Femur (tissue), 1 donor: ENCODE measurements at regions not wholly inside any gene's neighbourhood (a gene's known extent, or its start where the extent isn't known, plus 50 kb on each side); places are given as distances from the start of the nearest gene placed in this dataset.

Experiments used
- DNase-seq: peaks from one replicate; pipeline ENCODE4 v3.0.0-alpha.2; 2017

GRCh38 chr15:79230766-79231165 is 51.8 kb upstream of the ANKRD34C start:
- no peak for DNase-seq

DNA sequence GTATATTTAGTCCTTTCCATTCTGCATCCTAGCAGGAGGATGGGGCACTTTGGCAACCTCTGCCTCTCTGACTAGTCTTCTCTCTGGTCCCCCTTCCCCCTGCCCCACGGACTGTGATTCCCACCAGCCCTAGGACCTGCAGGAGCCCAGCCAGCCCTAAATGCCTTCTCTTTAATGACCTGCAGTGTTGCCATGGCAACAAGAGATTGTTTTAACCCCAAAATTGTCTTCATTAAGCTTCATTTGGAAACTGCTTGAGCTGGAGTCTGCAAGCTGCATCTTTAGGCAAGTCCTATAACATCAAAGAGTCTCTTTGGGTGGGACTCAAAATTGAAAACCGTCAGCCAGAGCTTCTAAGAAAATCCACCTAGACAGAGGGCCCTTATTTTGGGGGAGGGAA is 59.7 kb upstream of the ANKRD34C start:
- DNase-seq: no peak

DNA sequence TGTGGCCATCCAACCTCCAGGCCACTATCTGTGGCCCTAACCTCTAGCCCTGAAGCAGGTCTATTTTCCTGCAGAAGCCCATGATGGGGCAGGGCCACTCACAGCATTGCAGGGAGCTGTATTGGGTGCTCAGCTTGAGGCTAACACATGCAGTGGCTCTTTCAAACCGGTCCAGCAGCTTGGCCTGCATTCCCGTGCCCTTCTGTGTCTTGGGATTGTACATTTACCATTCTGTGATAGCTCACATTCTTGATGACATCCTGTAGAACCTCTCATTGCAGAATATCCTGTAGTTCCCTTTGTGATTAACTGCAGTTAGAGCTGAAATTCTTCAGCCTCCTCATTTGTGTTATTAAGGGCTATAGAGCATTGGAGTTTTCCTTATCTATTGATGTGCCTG is 60.8 kb upstream of the ANKRD34C start:
- no peak for DNase-seq

GRCh38 chr15:79219393-79220056 is 63.0 kb upstream of the ANKRD34C start:
- DNase-seq: no peak

DNA sequence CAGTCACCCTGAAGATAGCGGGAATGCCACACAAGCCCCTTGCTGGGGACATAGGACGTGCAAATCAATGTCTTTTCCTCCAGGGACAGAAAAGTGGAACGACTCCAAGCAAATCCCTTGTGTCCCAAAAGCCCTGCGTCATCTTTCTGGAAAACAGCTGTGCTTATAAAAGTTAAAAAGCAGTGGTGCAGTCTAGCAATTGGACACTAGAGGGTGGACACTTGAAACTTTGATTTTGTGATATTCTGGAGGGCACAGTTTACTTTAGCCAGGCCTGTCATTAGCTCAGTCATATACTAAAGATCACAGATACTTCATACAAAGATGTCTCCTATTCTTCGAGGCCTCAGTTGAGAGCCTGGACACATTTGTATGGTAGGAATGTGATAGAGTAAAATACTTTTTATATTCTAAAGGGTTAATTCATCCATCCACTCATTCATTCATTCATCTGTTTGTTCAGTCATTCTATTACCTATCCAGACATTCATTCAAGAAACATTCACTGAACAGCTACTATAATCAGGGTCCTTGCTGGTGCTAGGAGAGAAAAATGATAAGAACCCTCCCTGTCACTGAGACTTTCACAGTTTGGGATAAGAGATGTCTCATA is 63.8 kb upstream of the ANKRD34C start:
- DNase-seq: no peak

DNA sequence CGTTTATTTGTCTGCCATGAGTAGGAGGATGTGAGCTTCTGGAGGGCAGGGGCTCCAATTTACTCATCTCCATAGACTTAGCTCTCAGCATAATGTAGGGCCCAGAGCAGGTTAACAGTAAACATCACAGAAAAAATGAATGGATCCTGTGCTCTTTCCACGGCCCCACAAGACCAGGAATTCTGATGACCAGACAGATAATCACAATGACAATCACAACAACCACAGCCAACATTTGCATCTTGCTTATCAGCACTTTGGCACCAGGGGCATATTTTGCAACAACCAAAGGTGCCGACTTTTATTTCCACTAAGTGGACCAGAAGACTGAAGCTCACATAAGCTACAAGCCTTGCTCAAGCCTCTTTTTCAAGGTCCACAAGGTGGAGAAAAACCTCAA is 68.9 kb upstream of the ANKRD34C start:
- DNase-seq: no peak

GRCh38 chr15:79212589-79213157 is 69.8 kb upstream of the ANKRD34C start:
- no peak for DNase-seq

- no peak for DNase-seq
Observed at GRCh38 chr15:79211481-79211880, 71.0 kb upstream of the ANKRD34C start.

DNA sequence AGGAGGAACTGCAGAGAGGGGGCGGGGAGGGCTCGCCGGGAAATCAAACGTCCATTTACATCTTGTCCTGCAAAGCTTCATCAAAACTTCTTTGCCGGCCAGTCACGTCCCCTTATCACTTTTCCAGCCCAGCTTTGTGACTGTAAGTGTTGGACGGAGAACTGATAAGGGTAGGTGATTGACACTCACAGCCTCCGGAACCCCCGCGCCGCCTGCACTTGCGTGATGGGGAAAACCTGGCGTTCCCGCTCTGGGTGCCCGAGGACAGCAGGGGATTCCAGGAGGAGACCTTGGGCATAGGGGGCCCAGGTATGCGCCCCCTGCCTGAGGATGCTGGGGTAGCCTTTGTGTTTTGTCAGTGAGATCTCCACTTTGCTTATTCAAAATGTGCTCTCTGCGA is 72.8 kb upstream of the ANKRD34C start:
- no peak for DNase-seq

GRCh38 chr15:79209116-79209515 is 73.4 kb upstream of the ANKRD34C start:
- DNase-seq: no peak

DNA sequence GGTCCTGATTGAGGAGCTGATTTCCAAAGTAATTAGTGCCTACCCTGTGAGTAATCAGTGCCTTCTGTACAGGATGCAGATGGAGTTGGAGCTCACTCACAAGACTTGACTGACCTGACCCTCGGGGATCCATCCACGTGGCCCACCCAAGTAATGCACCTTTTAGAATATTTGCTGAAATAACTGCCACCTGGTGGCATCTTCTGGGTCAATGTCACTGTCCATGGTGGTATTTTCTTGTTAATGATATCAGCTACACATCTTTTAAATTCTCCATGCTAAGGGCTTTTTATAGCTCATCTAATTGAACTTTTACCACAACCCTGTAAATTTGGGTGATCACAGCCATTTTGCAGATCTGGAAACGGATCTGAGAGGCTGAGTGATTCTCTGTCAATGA is 74.3 kb upstream of the ANKRD34C start:
- no peak for DNase-seq

DNA sequence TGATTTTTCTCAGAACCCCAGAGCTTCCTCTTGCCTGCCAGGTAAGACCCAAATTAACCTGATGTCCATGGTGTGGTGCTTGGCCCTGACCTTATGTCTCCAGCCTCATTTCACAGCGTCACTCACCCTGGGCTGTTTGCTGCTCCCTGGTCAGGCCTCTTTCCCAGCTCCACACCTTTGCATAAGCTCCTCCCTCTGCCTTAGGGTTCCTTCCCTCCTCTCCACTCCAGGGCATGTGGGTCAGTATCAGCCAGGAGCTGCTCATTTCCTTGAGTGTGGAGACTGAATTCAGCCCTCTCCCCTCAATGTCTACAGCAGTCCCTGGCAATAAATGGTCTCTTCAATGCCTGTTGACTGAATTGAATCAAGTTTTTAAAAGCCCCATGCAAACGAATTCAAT is 75.6 kb upstream of the ANKRD34C start:
- DNase-seq: no peak

DNA sequence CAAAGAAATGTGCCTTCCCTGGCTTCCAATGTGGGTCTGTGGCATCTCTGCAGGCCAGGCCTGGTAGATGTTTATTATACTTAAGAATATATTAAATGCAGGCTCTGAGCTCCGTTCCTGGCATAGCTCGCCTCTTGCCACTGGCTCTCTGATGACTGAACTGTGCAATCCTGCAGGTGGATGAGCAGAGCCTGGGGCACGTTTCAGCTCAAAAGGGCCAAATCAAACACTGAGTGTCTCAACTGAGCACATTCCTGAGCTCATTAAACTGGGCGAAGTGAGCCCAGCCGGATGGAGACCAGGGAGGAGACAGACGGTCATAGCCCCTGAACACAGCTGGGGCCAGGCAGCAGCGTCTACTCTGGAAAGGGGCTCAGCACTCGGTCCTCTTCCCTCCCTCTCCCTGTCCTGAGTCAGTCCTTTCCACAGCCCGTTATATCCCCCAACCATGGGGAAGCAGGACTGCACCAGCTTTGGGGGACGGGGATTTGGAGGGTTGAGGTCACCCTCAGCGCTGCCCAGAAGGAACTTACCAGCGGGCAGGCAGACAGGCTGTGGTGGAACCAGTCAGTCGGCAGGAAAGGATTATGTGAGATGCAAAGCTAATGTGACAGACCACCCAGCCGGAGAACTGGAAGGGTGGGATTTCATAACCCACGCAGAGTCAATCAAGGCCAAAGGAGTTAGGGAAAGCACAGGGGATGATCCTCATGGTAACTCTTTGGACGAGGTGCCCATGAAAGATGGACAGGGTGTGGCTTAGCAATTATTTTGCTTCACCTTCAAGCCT is 77.4 kb upstream of the ANKRD34C start:
- DNase-seq: no peak

GRCh38 chr15:79198461-79198860 is 84.1 kb upstream of the ANKRD34C start:
- DNase-seq: no peak

DNA sequence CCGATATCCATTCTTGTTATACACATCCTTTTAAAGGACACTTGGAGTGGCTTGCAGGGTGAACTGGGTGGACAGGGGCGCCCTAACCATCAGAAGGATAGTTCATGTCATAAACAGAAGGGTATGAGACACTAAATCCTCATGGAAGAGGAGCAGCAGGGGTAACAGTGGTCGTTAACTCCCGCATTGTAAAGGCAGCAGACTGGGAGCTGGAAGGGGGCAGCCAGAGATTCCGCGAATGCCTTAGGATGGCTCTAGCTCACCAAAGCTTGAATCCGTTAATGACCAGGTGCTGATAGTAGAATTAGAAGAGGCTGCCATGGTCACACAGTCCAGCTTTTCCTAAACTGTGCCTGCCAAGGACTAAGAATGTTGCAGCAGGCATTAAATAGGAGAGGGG is 85.2 kb upstream of the ANKRD34C start:
- DNase-seq: no peak

GRCh38 chr15:79195802-79196201 is 86.7 kb upstream of the ANKRD34C start:
- DNase-seq: no peak

DNA sequence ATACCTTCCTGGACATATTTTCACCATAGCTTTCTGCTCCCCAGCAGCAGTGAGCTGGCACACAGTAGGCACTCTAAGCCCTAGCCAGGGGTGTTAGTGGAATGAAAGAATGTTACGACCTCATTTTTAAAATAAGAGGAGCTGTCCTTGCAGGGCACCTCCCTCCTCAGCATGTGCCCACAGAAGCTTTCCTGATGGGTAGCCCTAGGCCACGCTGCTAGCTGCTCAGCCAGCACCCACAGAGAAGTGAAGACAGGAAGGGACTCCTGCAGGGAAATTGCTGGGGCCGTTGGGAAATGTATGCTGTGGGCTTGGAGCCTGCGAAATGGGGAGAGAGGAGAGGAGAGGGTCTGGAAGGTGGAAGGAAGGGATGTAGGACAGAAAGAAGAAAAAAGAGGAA is 87.3 kb upstream of the ANKRD34C start:
- no peak for DNase-seq

DNA sequence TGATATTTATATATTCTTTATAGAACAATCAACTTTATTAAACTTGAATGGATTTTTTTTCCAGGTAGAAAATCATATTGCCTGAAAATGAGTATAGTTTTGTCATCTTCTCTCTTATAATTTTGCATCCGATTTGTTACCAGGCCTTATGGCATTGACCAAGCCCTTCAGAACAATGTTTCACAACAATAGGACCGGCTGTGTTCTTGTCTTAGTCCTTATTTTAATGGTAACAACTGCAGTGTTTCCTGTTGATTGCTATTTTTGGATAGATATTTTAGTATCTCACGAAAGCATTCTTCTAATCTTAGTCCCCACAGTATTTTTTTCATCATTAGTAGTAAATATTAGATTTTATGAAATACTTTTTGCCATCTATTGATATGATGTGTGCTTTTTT is 88.1 kb upstream of the ANKRD34C start:
- DNase-seq: no peak

- DNase-seq: no peak
Observed at GRCh38 chr15:79193549-79193948, 89.0 kb upstream of the ANKRD34C start.

- DNase-seq: no peak
Observed at GRCh38 chr15:79193103-79193502, 89.4 kb upstream of the ANKRD34C start.

DNA sequence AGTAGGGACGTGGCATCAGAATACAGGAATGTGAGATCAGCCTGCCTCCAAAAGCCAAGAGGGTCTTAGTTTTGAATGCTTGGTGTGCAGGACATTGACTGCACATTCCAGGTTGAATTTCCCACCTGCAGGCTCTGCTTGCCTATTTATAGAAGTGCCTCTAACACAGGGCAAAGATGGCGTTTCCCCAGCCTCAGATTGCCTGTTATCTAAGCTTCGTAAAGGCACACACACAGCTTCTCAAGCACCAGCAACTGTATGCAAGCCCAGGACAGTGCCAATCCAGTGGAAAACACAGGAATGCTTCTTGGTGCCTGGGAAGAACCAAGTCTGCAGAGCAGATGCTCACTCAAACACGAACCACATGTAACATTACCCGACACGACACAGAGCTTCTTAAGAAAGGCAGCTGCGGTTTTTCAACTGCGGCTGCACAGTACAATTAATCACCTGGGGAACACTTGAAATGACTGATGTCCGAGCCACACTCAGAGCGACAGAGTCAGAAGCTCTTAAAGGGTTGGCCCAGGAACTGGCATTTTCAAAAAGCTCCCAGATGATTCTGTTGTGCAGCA is 90.0 kb upstream of the ANKRD34C start:
- DNase-seq: no peak

DNA sequence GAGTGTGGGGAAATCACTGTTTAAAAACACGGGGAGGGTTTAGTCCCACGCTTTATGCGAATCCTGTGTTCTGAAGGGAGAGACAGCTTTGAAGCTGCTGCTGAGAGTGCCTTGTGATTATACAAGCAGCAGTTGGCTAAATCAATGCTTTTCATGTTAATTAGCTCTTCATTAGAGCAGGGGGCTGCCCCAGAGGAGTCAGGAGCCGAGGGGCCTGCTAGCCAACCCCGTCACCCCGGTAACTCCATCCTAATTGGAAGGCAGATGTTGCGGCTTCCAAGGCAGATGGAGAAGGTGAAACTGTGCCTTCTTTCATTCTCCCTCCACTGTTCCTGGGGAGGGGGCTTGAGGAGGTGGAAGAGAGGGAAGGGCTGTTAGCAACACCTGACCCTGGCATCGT is 92.4 kb upstream of the ANKRD34C start:
- no peak for DNase-seq

- no peak for DNase-seq
Observed at GRCh38 chr15:79186616-79187015, 95.9 kb upstream of the ANKRD34C start.

- no peak for DNase-seq
Observed at GRCh38 chr15:79185199-79185598, 94.6 kb upstream of the RASGRF1 start.
